IMR-90 (cell line): ENCODE measurements at regions not wholly inside any gene's neighbourhood (a gene's known extent, or its start where the extent isn't known, plus 50 kb on each side); places are given as distances from the start of the nearest gene placed in this dataset.

Source experiments
- ATAC-seq: fragments of 200-7000 bp; cut with Tn5 transposase; 2 replicates; pipeline ENCODE4 v1.9.1; 2020; ENCODE audit warnings: low read depth, mild to moderate bottlenecking, moderate library complexity
- BruUV-seq: library from RNA; stranded (reverse); fragments of 400-500 nt; replicated peaks from 2 replicates; lab custom pipeline; 2021; lab: Mats Ljungman, UMichigan
- CTCF ChIA-PET: fragments of 300-600 bp; formaldehyde crosslinking; extraction: SDS; loops from one replicate; lab custom pipeline; 2021; ENCODE audit warnings: antibody characterized with exemption; lab: Yijun Ruan, JAX
- POLR2A ChIA-PET: fragments of 300-600 bp; sonication (Branson Sonifier 250); formaldehyde crosslinking; loops from one replicate; lab custom pipeline; 2022; ENCODE audit warnings: antibody characterized with exemption; ENCODE audit not compliant: unreplicated experiment; lab: Charles Lee
- DNase-seq: peaks from one replicate; pipeline ENCODE4 v3.0.0; 2013
- H2AFZ ChIP-seq: replicated peaks from 2 replicates; pipeline ENCODE3; 2013; ENCODE audit warnings: low read length, mild to moderate bottlenecking; ENCODE audit not compliant: poor library complexity
- H2AK5ac ChIP-seq: 2 replicates; pipeline ENCODE4 v1.6.1; 2013; ENCODE audit warnings: low read depth, low read length, inconsistent platforms
- H2AK9ac ChIP-seq: replicated peaks from 2 replicates; pipeline ENCODE3; 2013; ENCODE audit warnings: mild to moderate bottlenecking, low read depth, low read length, moderate library complexity; ENCODE audit not compliant: poor library complexity
- H2BK120ac ChIP-seq: 2 replicates; pipeline ENCODE4 v1.6.1; 2013; ENCODE audit warnings: low read depth, low read length, inconsistent platforms
- H2BK15ac ChIP-seq: 3 replicates; pipeline ENCODE4 v1.6.1; 2013; ENCODE audit warnings: low read depth, low read length, inconsistent platforms
- H2BK20ac ChIP-seq: 2 replicates; pipeline ENCODE4 v1.6.1; 2013; ENCODE audit warnings: low read depth, mild to moderate bottlenecking, inconsistent platforms, low read length, moderate library complexity
- H2BK5ac ChIP-seq: 2 replicates; pipeline ENCODE4 v1.6.1; 2013; ENCODE audit warnings: mild to moderate bottlenecking, low read depth, low read length, inconsistent platforms; ENCODE audit not compliant: poor library complexity, severe bottlenecking
- H3K14ac ChIP-seq: replicated peaks from 2 replicates; pipeline ENCODE4 v1.6.1; 2013; ENCODE audit warnings: low read depth, low read length, inconsistent platforms
- H3K18ac ChIP-seq: 2 replicates; pipeline ENCODE4 v1.6.1; 2013; ENCODE audit warnings: low read depth, low read length, control low read depth
- H3K23ac ChIP-seq: 2 replicates; pipeline ENCODE4 v1.6.1; 2013; ENCODE audit warnings: low read depth, low read length, inconsistent platforms
- H3K27ac ChIP-seq: 2 replicates; pipeline ENCODE4 v1.5.1; 2013; ENCODE audit warnings: mild to moderate bottlenecking, control low read depth, low read length; ENCODE audit not compliant: insufficient read depth
- H3K27me3 ChIP-seq: 2 replicates; pipeline ENCODE4 v1.6.1; 2013; ENCODE audit warnings: low read length; ENCODE audit not compliant: control insufficient read depth, insufficient read depth
- H3K36me3 ChIP-seq: 2 replicates; pipeline ENCODE4 v1.6.1; 2013; ENCODE audit warnings: low read length, mixed read lengths; ENCODE audit not compliant: control insufficient read depth, insufficient read depth
- H3K4ac ChIP-seq: 2 replicates; pipeline ENCODE4 v1.6.1; 2013; ENCODE audit warnings: low read depth, low read length, inconsistent platforms
- H3K4me1 ChIP-seq: 2 replicates; pipeline ENCODE4 v1.6.1; 2013; ENCODE audit warnings: low read length, mixed read lengths; ENCODE audit not compliant: control insufficient read depth, insufficient read depth
- H3K4me2 ChIP-seq: 2 replicates; pipeline ENCODE4 v1.6.1; 2013; ENCODE audit warnings: low read depth, mild to moderate bottlenecking, control low read depth, low read length, moderate library complexity
- H3K4me3 ChIP-seq: 2 replicates; pipeline ENCODE4 v1.5.1; 2013; ENCODE audit warnings: low read depth, mild to moderate bottlenecking, control low read depth, low read length, moderate library complexity; ENCODE audit not compliant: insufficient read depth
- H3K56ac ChIP-seq: 2 replicates; pipeline ENCODE4 v1.6.1; 2013; ENCODE audit warnings: low read length, inconsistent platforms; ENCODE audit not compliant: insufficient read depth; ENCODE audit errors: extremely low read depth
- H3K79me1 ChIP-seq, 2 experiments: 2 replicates each; pipeline ENCODE4 v1.6.1; 2013; ENCODE audit warnings: low read length in 2 of 2, inconsistent platforms in 1 of 2, low read depth in 1 of 2
- H3K9ac ChIP-seq: 2 replicates; pipeline ENCODE4 v1.6.1; 2013; ENCODE audit warnings: low read depth, low read length, control low read depth
- H3K9me1 ChIP-seq: 2 replicates; pipeline ENCODE4 v1.6.1; 2013; ENCODE audit warnings: low read length, inconsistent platforms; ENCODE audit not compliant: insufficient read depth
- H3K9me3 ChIP-seq: 2 replicates; pipeline ENCODE4 v1.6.1; 2013; ENCODE audit warnings: low read length; ENCODE audit not compliant: control insufficient read depth, insufficient read depth
- H4K20me1 ChIP-seq: 2 replicates; pipeline ENCODE4 v1.6.1; 2013; ENCODE audit warnings: low read length, inconsistent platforms; ENCODE audit not compliant: insufficient read depth
- H4K5ac ChIP-seq: 2 replicates; pipeline ENCODE4 v1.6.1; 2013; ENCODE audit warnings: mild to moderate bottlenecking, low read depth, low read length, control low read depth
- H4K8ac ChIP-seq, 2 experiments: 2 replicates each; pipeline ENCODE4 v1.6.1; 2013; ENCODE audit warnings: low read depth in 2 of 2, low read length in 2 of 2, control low read depth in 1 of 2, inconsistent platforms in 1 of 2
- H4K91ac ChIP-seq: 2 replicates; pipeline ENCODE4 v1.6.1; 2013; ENCODE audit warnings: low read depth, low read length, inconsistent platforms; ENCODE audit not compliant: insufficient read depth
- BHLHE40 ChIP-seq: fragments of 150-350 bp; IDR thresholded peaks from 2 replicates; pipeline ENCODE4 v1.6.1; 2016; ENCODE audit warnings: mild to moderate bottlenecking, low read depth, low read length
- CEBPB ChIP-seq: IDR thresholded peaks from 2 replicates; pipeline ENCODE4 v1.6.1; 2012; ENCODE audit warnings: low read depth, low read length, improper control_type of control experiment
- CHD1 ChIP-seq: IDR thresholded peaks from 2 replicates; pipeline ENCODE4 v1.6.1; 2012; ENCODE audit warnings: low read depth, low read length, improper control_type of control experiment
- FOS ChIP-seq: fragments of 150-350 bp; IDR thresholded peaks from 2 replicates; pipeline ENCODE4 v1.6.1; 2016; ENCODE audit warnings: low read depth, low read length
- MAFK ChIP-seq: IDR thresholded peaks from 2 replicates; pipeline ENCODE4 v1.6.1; 2012; ENCODE audit warnings: low read depth, low read length, improper control_type of control experiment
- MAZ ChIP-seq: IDR thresholded peaks from 2 replicates; pipeline ENCODE4 v1.6.1; 2012; ENCODE audit warnings: low read depth, mild to moderate bottlenecking, low read length, improper control_type of control experiment, moderate library complexity, borderline replicate concordance
- MXI1 ChIP-seq: IDR thresholded peaks from 2 replicates; pipeline ENCODE4 v1.6.1; 2012; ENCODE audit warnings: low read depth, mild to moderate bottlenecking, low read length, moderate library complexity, borderline replicate concordance
- NFE2L2 ChIP-seq: fragments of 150-350 bp; IDR thresholded peaks from 2 replicates; pipeline ENCODE4 v1.6.1; 2016; ENCODE audit warnings: low read depth, mild to moderate bottlenecking, low read length
- POLR2A ChIP-seq: IDR thresholded peaks from 2 replicates; pipeline ENCODE4 v1.6.1; 2012; ENCODE audit warnings: mild to moderate bottlenecking, low read depth, low read length
- RAD21 ChIP-seq: IDR thresholded peaks from 2 replicates; pipeline ENCODE4 v1.6.1; 2012; ENCODE audit warnings: low read length, improper control_type of control experiment
- RCOR1 ChIP-seq: IDR thresholded peaks from 2 replicates; pipeline ENCODE4 v1.6.1; 2012; ENCODE audit warnings: mild to moderate bottlenecking, low read length, improper control_type of control experiment; ENCODE audit not compliant: insufficient replicate concordance
- RFX5 ChIP-seq: IDR thresholded peaks from 2 replicates; pipeline ENCODE4 v1.8.0; 2012; ENCODE audit warnings: low read depth, mild to moderate bottlenecking, low read length, moderate library complexity
- SMC3 ChIP-seq: fragments of 150-350 bp; IDR thresholded peaks from 2 replicates; pipeline ENCODE4 v1.6.1; 2016; ENCODE audit warnings: low read depth, mild to moderate bottlenecking, antibody characterized with exemption, low read length, moderate library complexity
- WGBS, 2 experiments: methylation state at CpG; one replicate each; pipeline versions ENCODE4 v1.1.5 to v1.1.7; 2013; ENCODE audit warnings: missing lambda C conversion rate in 2 of 2; ENCODE audit not compliant: insufficient read length in 1 of 2; ENCODE audit errors: extremely low coverage in 2 of 2; 5-methylcytosine and 5-hydroxymethylcytosine counted together
- dilution Hi-C: fragments of 300-500 bp; cut with HindIII; formaldehyde crosslinking; loops from one replicate; pipeline ENCODE4 v1.14.3; 2018; ENCODE audit warnings: low sequenced_read_pairs; ENCODE audit not compliant: unreplicated experiment
- in situ Hi-C: fragments of 300-500 bp; cut with MboI; formaldehyde crosslinking; loops from 3 replicates; pipeline ENCODE4 v1.14.3; 2019; ENCODE audit warnings: low sequenced_read_pairs, inconsistent platforms, mixed read lengths
- intact Hi-C: fragments of 100-400 bp; cut with micrococcal nuclease; formaldehyde crosslinking; loops from 2 replicates; pipeline ENCODE4 v1.10.0; 2022
- TF ChIP-seq, protein P1 (sequence below): fragments of 150-350 bp; IDR thresholded peaks from 2 replicates; pipeline ENCODE4 v1.6.1; 2016; ENCODE audit warnings: low read depth, mild to moderate bottlenecking, low read length, moderate library complexity, borderline replicate concordance
- TF ChIP-seq, protein P2 (sequence below): conservative IDR thresholded peaks from 2 replicates; pipeline ENCODE4 v1.5.1; 2012; ENCODE audit warnings: mild to moderate bottlenecking, low read depth, low read length, improper control_type of control experiment
- TF ChIP-seq, protein P3 (sequence below): fragments of 150-350 bp; IDR thresholded peaks from 2 replicates; pipeline ENCODE4 v1.6.1; 2017; ENCODE audit warnings: mild to moderate bottlenecking, antibody characterized with exemption, low read length, low read depth

DNA sequence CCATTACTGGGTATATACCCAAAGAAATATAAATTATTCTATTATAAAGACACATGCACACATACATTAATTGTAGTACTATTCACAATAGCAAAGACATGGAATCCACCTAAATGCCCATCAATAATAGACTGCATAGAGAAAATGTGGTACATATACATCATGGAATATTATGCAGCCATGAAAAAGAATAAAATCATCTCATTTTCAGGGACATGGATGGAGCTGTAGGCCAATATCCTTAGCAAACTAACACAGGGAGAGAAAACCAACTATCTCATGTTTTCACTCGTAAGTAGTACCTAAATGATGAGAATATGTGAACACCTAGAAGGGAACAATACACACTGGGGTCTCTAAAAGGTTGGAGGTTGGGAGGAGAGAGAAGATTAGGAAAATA, 86.0 kb upstream of the GALNTL6 start:
- H3K9me1 ChIP-seq, result no peaks in the 10 kb centered on the region
- intact Hi-C loops, result no loop called here
- no peaks in the 10 kb centered on the region for H3K27me3 ChIP-seq
- no peak for TF ChIP-seq RFX5
- no peak for TF ChIP-seq RCOR1
- TF ChIP-seq MAZ, result no peak
- TF ChIP-seq MAFK, result no peak
- TF ChIP-seq BHLHE40, result no peak
- no peak for TF ChIP-seq NFE2L2
- no peak for TF ChIP-seq CHD1
- TF ChIP-seq, protein P1, sequence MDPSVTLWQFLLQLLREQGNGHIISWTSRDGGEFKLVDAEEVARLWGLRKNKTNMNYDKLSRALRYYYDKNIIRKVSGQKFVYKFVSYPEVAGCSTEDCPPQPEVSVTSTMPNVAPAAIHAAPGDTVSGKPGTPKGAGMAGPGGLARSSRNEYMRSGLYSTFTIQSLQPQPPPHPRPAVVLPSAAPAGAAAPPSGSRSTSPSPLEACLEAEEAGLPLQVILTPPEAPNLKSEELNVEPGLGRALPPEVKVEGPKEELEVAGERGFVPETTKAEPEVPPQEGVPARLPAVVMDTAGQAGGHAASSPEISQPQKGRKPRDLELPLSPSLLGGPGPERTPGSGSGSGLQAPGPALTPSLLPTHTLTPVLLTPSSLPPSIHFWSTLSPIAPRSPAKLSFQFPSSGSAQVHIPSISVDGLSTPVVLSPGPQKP, result no peak
- TF ChIP-seq CEBPB, result no peak
- TF ChIP-seq POLR2A, result no peak
- no peak for TF ChIP-seq SMC3
- no peak for TF ChIP-seq FOS
- TF ChIP-seq MXI1, result no peak
- TF ChIP-seq RAD21, result no peak
- TF ChIP-seq, protein P2, sequence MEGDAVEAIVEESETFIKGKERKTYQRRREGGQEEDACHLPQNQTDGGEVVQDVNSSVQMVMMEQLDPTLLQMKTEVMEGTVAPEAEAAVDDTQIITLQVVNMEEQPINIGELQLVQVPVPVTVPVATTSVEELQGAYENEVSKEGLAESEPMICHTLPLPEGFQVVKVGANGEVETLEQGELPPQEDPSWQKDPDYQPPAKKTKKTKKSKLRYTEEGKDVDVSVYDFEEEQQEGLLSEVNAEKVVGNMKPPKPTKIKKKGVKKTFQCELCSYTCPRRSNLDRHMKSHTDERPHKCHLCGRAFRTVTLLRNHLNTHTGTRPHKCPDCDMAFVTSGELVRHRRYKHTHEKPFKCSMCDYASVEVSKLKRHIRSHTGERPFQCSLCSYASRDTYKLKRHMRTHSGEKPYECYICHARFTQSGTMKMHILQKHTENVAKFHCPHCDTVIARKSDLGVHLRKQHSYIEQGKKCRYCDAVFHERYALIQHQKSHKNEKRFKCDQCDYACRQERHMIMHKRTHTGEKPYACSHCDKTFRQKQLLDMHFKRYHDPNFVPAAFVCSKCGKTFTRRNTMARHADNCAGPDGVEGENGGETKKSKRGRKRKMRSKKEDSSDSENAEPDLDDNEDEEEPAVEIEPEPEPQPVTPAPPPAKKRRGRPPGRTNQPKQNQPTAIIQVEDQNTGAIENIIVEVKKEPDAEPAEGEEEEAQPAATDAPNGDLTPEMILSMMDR, result no peak
- TF ChIP-seq, protein P3, sequence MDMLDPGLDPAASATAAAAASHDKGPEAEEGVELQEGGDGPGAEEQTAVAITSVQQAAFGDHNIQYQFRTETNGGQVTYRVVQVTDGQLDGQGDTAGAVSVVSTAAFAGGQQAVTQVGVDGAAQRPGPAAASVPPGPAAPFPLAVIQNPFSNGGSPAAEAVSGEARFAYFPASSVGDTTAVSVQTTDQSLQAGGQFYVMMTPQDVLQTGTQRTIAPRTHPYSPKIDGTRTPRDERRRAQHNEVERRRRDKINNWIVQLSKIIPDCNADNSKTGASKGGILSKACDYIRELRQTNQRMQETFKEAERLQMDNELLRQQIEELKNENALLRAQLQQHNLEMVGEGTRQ, result no peak
- no peak overlapping the region for H2AK9ac ChIP-seq
- no peak overlapping the region for H2BK120ac ChIP-seq
- no peak overlapping the region for H3K9ac ChIP-seq
- H3K14ac ChIP-seq, result no peak overlapping the region
- WGBS, 2 experiments, result no CpG with 5 or more reads among the region's 1 CpG
- H3K9me3 ChIP-seq, result peaks cover 9% of the 10 kb centered on the region
- no peaks in the 10 kb centered on the region for H3K4me1 ChIP-seq
- POLR2A ChIA-PET, result no interaction called here
- H4K8ac ChIP-seq, result no peak overlapping the region
- H4K5ac ChIP-seq, result no peak overlapping the region
- H3K27ac ChIP-seq, result no peak overlapping the region
- in situ Hi-C loops, result no loop called here
- H3K4ac ChIP-seq, result no peak overlapping the region
- H3K23ac ChIP-seq, result no peak overlapping the region
- H3K79me1 ChIP-seq, result no peaks in the 10 kb centered on the region
- H3K4me3 ChIP-seq, result no peak overlapping the region
- no peak overlapping the region for H2BK20ac ChIP-seq
- DNase-seq (no peak), ATAC-seq (no peak)
- no peak overlapping the region for H2AK5ac ChIP-seq
- no peak overlapping the region for H3K56ac ChIP-seq
- CTCF ChIA-PET, result no interaction called here
- no peaks in the 10 kb centered on the region for H4K20me1 ChIP-seq
- H2BK15ac ChIP-seq, result no peak overlapping the region
- no peak overlapping the region for H2AFZ ChIP-seq
- no peaks in the 10 kb centered on the region for H3K36me3 ChIP-seq
- BruUV-seq, result no TSS peak
- no peak overlapping the region for H4K91ac ChIP-seq
- no peak overlapping the region for H3K4me2 ChIP-seq
- H2BK5ac ChIP-seq, result no peak overlapping the region
- no peak overlapping the region for H3K18ac ChIP-seq
- dilution Hi-C loops, result no loop called here
